ENCODE measurements at regions not wholly inside any gene's neighbourhood (a gene's known extent, or its start where the extent isn't known, plus 50 kb on each side); places are given as distances from the start of the nearest gene placed in this dataset.

GRCh38 chr15:70387993-70388392, 290.3 kb upstream of the TLE3 start:
- Histone ChIP-seq H3K27me3 (ENCODE audit: control insufficient read depth, insufficient read depth, low read length) (no peaks in the 10 kb centered on the region), H3K9me3 (ENCODE audit: control insufficient read depth in 2 of 3, insufficient read depth in 1 of 3, low read length in 3 of 3) (no peaks in the 10 kb centered on the region), H3K4me1 (ENCODE audit: control insufficient read depth in 2 of 3, insufficient read depth in 2 of 3, low read depth in 1 of 3, low read length in 3 of 3) (no peaks in the 10 kb centered on the region), H3K4me3 (ENCODE audit: low read length in 3 of 3) (no peak overlapping the region), H3K27ac (ENCODE audit: low read depth in 2 of 2, low read length in 2 of 2) (no peak overlapping the region), H3K36me3 (ENCODE audit: control insufficient read depth in 2 of 3, insufficient read depth in 3 of 3, low read length in 3 of 3) (no peaks in the 10 kb centered on the region), H3K9ac (ENCODE audit: low read length in 3 of 3) (no peak overlapping the region)
- FAIRE-seq: no peak
- DNase-seq: no peak
- intact Hi-C loops (cut with DNase I): no loop called here
- TF ChIP-seq CTCF (IDR thresholded peaks at IDR 0.05; ENCODE audit: borderline replicate concordance, extremely low read depth, insufficient read depth): no peak

GRCh38 chr15:70387081-70387480, 289.4 kb upstream of the TLE3 start:
- no peaks in the 10 kb centered on the region for H3K27me3 ChIP-seq (ENCODE audit: control insufficient read depth, insufficient read depth, low read length)
- H3K27ac ChIP-seq (ENCODE audit: low read depth in 2 of 2, low read length in 2 of 2): no peak overlapping the region
- no peak for FAIRE-seq
- no peaks in the 10 kb centered on the region for H3K36me3 ChIP-seq (ENCODE audit: control insufficient read depth in 2 of 3, insufficient read depth in 3 of 3, low read length in 3 of 3)
- no peaks in the 10 kb centered on the region for H3K9me3 ChIP-seq (ENCODE audit: control insufficient read depth in 2 of 3, insufficient read depth in 1 of 3, low read length in 3 of 3)
- no peaks in the 10 kb centered on the region for H3K4me1 ChIP-seq (ENCODE audit: control insufficient read depth in 2 of 3, insufficient read depth in 2 of 3, low read depth in 1 of 3, low read length in 3 of 3)
- no peak overlapping the region for H3K9ac ChIP-seq (ENCODE audit: low read length in 3 of 3)
- no peak for TF ChIP-seq CTCF (IDR thresholded peaks at IDR 0.05; ENCODE audit: borderline replicate concordance, extremely low read depth, insufficient read depth)
- intact Hi-C loops (cut with DNase I): no loop called here
- no peak for DNase-seq
- H3K4me3 ChIP-seq (ENCODE audit: low read length in 3 of 3): no peak overlapping the region

GRCh38 chr15:70385711-70386110, 288.0 kb upstream of the TLE3 start:
- intact Hi-C loops (cut with DNase I): no loop called here
- Histone ChIP-seq H3K9me3 (ENCODE audit: control insufficient read depth in 2 of 3, insufficient read depth in 1 of 3, low read length in 3 of 3) (peaks cover 0 to 5% (median 0%) of the 10 kb centered on the region in 3 donors), H3K27ac (ENCODE audit: low read depth in 2 of 2, low read length in 2 of 2) (no peak overlapping the region), H3K9ac (ENCODE audit: low read length in 3 of 3) (no peak overlapping the region), H3K4me3 (ENCODE audit: low read length in 3 of 3) (no peak overlapping the region), H3K4me1 (ENCODE audit: control insufficient read depth in 2 of 3, insufficient read depth in 2 of 3, low read depth in 1 of 3, low read length in 3 of 3) (no peaks in the 10 kb centered on the region), H3K36me3 (ENCODE audit: control insufficient read depth in 2 of 3, insufficient read depth in 3 of 3, low read length in 3 of 3) (no peaks in the 10 kb centered on the region), H3K27me3 (ENCODE audit: control insufficient read depth, insufficient read depth, low read length) (no peaks in the 10 kb centered on the region)
- DNase-seq: no peak
- no peak for FAIRE-seq
- TF ChIP-seq CTCF (IDR thresholded peaks at IDR 0.05; ENCODE audit: borderline replicate concordance, extremely low read depth, insufficient read depth): no peak

GRCh38 chr15:70385052-70385451, 287.3 kb upstream of the TLE3 start:
- H3K9me3 ChIP-seq (ENCODE audit: control insufficient read depth in 2 of 3, insufficient read depth in 1 of 3, low read length in 3 of 3): peaks cover 0 to 5% (median 0%) of the 10 kb centered on the region in 3 donors
- H3K4me3 ChIP-seq (ENCODE audit: low read length in 3 of 3): no peak overlapping the region
- H3K4me1 ChIP-seq (ENCODE audit: control insufficient read depth in 2 of 3, insufficient read depth in 2 of 3, low read depth in 1 of 3, low read length in 3 of 3): no peaks in the 10 kb centered on the region
- no peaks in the 10 kb centered on the region for H3K36me3 ChIP-seq (ENCODE audit: control insufficient read depth in 2 of 3, insufficient read depth in 3 of 3, low read length in 3 of 3)
- no peak overlapping the region for H3K27ac ChIP-seq (ENCODE audit: low read depth in 2 of 2, low read length in 2 of 2)
- H3K27me3 ChIP-seq (ENCODE audit: control insufficient read depth, insufficient read depth, low read length): no peaks in the 10 kb centered on the region
- intact Hi-C loops (cut with DNase I): no loop called here
- DNase-seq (no peak), FAIRE-seq (no peak)
- no peak for TF ChIP-seq CTCF (IDR thresholded peaks at IDR 0.05; ENCODE audit: borderline replicate concordance, extremely low read depth, insufficient read depth)
- H3K9ac ChIP-seq (ENCODE audit: low read length in 3 of 3): no peak overlapping the region
